Fibroblast of lung (primary cell): ENCODE measurements at regions not wholly inside any gene's neighbourhood (a gene's known extent, or its start where the extent isn't known, plus 50 kb on each side); places are given as distances from the start of the nearest gene placed in this dataset.

Experiments used
- DNase-seq, 2 donors: peaks; one replicate each; pipeline versions ENCODE4 v3.0.0 to v3.0.0-alpha.2; 2010; ENCODE audit warnings: low read depth in 2 of 2
- H2AFZ ChIP-seq: 2 replicates; pipeline ENCODE4 v1.5.1; 2012; ENCODE audit warnings: low read length, control low read depth, inconsistent platforms
- H3K27ac ChIP-seq: 2 replicates; pipeline ENCODE4 v1.5.1; 2011; ENCODE audit warnings: low read length, control low read depth; ENCODE audit not compliant: insufficient read depth
- H3K27me3 ChIP-seq: 2 replicates; pipeline ENCODE4 v1.5.1; 2011; ENCODE audit warnings: mild to moderate bottlenecking, low read length; ENCODE audit not compliant: control insufficient read depth, insufficient read depth
- H3K36me3 ChIP-seq: 2 replicates; pipeline ENCODE4 v1.5.1; 2011; ENCODE audit warnings: low read length; ENCODE audit not compliant: control insufficient read depth, insufficient read depth
- H3K4me1 ChIP-seq: 2 replicates; pipeline ENCODE4 v1.5.1; 2011; ENCODE audit warnings: low read length; ENCODE audit not compliant: control insufficient read depth, insufficient read depth; ENCODE audit errors: extremely low read depth
- H3K4me2 ChIP-seq: 2 replicates; pipeline ENCODE4 v1.5.1; 2011; ENCODE audit warnings: low read length, control low read depth; ENCODE audit not compliant: insufficient read depth; ENCODE audit errors: extremely low read depth
- H3K4me3 ChIP-seq, 4 experiments: fragments of 200-600 bp in 1 of 4; sonication (generic) in 1 of 4; replicated peaks in 1 of 4; 2 replicates each; pipeline ENCODE4 v1.5.1; 2011 to 2016; ENCODE audit warnings: low read length in 4 of 4, low read depth in 3 of 4, mild to moderate bottlenecking in 3 of 4, control low read depth in 2 of 4, inconsistent platforms in 1 of 4, mixed read lengths in 1 of 4; ENCODE audit not compliant: insufficient read depth in 1 of 4; ENCODE audit errors: control extremely low read depth in 1 of 4
- H3K79me2 ChIP-seq: 2 replicates; pipeline ENCODE4 v1.5.1; 2012; ENCODE audit warnings: mild to moderate bottlenecking, low read length, inconsistent platforms; ENCODE audit not compliant: control insufficient read depth, insufficient read depth
- H3K9ac ChIP-seq: 2 replicates; pipeline ENCODE4 v1.5.1; 2011; ENCODE audit warnings: mild to moderate bottlenecking, low read length, control low read depth; ENCODE audit not compliant: insufficient read depth
- H3K9me3 ChIP-seq: 2 replicates; pipeline ENCODE4 v1.5.1; 2012; ENCODE audit warnings: low read depth, low read length; ENCODE audit not compliant: control insufficient read depth, insufficient read depth
- H4K20me1 ChIP-seq: 2 replicates; pipeline ENCODE4 v1.5.1; 2011; ENCODE audit warnings: low read length; ENCODE audit not compliant: control insufficient read depth, insufficient read depth; ENCODE audit errors: extremely low read depth
- EZH2 ChIP-seq: IDR thresholded peaks from 2 replicates; pipeline ENCODE4 v1.5.1; 2012; ENCODE audit warnings: low read length, control low read depth, mild to moderate bottlenecking; ENCODE audit errors: missing control alignments
- TF ChIP-seq, protein P1 (sequence below), 2 donors: IDR thresholded peaks in 1 of 2; conservative IDR thresholded peaks in 1 of 2; 1 replicate in 1 of 2; 2 replicates in 1 of 2; pipeline ENCODE4 v1.5.1; 2011 to 2012; ENCODE audit warnings: low read length in 2 of 2, control low read depth in 1 of 2, inconsistent platforms in 1 of 2, low read depth in 1 of 2, mild to moderate bottlenecking in 1 of 2

- no peak for DNase-seq
- Histone ChIP-seq H3K36me3 (no peaks in the 10 kb centered on the region), H3K27ac (no peak overlapping the region), H3K9me3 (no peaks in the 10 kb centered on the region), H3K4me3 (no peak overlapping the region), H3K79me2 (no peaks in the 10 kb centered on the region), H3K27me3 (no peaks in the 10 kb centered on the region), H4K20me1 (no peaks in the 10 kb centered on the region), H2AFZ (no peak overlapping the region), H3K9ac (no peak overlapping the region), H3K4me2 (no peak overlapping the region), H3K4me1 (peaks cover 4% of the 10 kb centered on the region)
- TF ChIP-seq, protein P1, sequence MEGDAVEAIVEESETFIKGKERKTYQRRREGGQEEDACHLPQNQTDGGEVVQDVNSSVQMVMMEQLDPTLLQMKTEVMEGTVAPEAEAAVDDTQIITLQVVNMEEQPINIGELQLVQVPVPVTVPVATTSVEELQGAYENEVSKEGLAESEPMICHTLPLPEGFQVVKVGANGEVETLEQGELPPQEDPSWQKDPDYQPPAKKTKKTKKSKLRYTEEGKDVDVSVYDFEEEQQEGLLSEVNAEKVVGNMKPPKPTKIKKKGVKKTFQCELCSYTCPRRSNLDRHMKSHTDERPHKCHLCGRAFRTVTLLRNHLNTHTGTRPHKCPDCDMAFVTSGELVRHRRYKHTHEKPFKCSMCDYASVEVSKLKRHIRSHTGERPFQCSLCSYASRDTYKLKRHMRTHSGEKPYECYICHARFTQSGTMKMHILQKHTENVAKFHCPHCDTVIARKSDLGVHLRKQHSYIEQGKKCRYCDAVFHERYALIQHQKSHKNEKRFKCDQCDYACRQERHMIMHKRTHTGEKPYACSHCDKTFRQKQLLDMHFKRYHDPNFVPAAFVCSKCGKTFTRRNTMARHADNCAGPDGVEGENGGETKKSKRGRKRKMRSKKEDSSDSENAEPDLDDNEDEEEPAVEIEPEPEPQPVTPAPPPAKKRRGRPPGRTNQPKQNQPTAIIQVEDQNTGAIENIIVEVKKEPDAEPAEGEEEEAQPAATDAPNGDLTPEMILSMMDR (conservative IDR thresholded peaks at IDR 0.05 in 1 of 2, IDR thresholded peaks at IDR 0.05 in 1 of 2; ENCODE audit: low read depth in 1 of 2, low read length in 2 of 2) = no peak
- no peak for TF ChIP-seq EZH2
Observed at GRCh38 chr20:50368386-50368785, 141.8 kb upstream of the PTPN1 start.

DNA sequence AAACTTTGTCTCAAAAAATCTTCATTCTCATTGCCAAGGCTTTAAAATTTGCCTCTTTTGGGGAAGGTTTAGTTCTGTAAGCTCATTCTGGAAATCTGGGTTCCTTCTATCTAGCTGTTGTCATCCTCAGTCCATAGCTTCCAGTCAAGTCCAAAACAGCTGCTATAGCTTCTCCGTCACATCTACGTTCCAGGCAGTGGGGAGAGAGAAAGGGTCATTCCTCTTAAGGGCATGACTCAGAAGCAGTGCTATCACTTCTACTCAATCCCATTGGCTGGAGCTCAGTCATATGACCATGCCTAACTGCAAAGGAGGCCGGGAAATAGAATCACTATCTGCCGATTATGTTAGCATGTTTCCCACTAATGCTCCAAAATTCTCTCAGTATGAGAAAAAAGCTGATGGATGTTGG is 141.4 kb upstream of the PTPN1 start:
- DNase-seq = peak; percentile 70 to 89
- no peaks in the 10 kb centered on the region for H3K9me3 ChIP-seq
- H3K4me3 ChIP-seq = no peak overlapping the region
- H3K9ac ChIP-seq = no peak overlapping the region
- no peaks in the 10 kb centered on the region for H3K27me3 ChIP-seq
- peaks cover 4% of the 10 kb centered on the region for H3K4me1 ChIP-seq
- H2AFZ ChIP-seq = no peak overlapping the region
- no peaks in the 10 kb centered on the region for H4K20me1 ChIP-seq
- no peaks in the 10 kb centered on the region for H3K36me3 ChIP-seq
- TF ChIP-seq, protein P1 (conservative IDR thresholded peaks at IDR 0.05 in 1 of 2, IDR thresholded peaks at IDR 0.05 in 1 of 2; ENCODE audit: low read depth in 1 of 2, low read length in 2 of 2) = no peak
- no peak for TF ChIP-seq EZH2
- no peak overlapping the region for H3K27ac ChIP-seq
- H3K79me2 ChIP-seq = no peaks in the 10 kb centered on the region
- no peak overlapping the region for H3K4me2 ChIP-seq

DNA sequence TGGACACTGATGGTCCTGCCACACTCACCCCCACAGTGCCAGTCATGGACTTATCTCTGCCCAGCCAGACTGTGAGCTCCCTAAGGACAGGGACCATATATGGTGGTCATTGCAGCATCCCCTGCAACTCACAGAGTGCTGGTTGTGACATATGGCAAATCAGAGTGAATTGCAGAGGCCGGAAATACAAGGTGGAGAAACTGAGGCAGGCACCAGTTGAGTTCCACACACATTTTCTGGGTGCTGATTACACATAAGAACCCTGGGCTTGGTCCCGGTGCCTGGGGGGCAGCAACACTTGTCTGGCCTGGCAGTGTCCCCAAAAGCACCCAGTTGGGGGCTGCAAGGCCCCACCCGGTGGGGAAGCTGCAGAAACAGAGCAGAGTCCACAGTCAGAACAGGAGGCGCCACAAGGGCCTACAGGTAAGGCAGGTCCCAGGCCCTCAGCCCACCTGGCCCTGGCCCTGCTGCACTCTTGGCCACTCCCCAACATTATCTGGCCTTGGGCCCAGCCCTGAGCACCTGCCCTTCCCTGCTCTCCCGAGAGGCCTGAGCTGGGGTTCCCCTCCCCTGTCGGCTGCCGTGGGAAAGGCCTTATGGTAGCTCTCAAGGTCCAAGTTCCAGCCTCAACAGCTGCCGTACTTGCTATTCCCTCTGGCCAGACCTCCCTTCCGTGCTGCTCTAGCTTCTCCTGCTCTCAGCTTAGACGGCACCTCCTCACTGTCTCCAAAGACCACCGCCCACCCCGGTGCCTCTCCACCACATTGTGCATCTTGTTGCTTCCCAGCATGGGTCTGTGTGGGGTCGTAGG is 140.8 kb upstream of the PTPN1 start:
- no peak for DNase-seq
- H3K36me3 ChIP-seq = no peaks in the 10 kb centered on the region
- H3K27me3 ChIP-seq = no peaks in the 10 kb centered on the region
- no peak overlapping the region for H3K27ac ChIP-seq
- no peak overlapping the region for H3K4me2 ChIP-seq
- H3K9ac ChIP-seq = no peak overlapping the region
- no peak overlapping the region for H2AFZ ChIP-seq
- H4K20me1 ChIP-seq = no peaks in the 10 kb centered on the region
- no peak overlapping the region for H3K4me3 ChIP-seq
- no peaks in the 10 kb centered on the region for H3K9me3 ChIP-seq
- H3K79me2 ChIP-seq = no peaks in the 10 kb centered on the region
- peaks cover 4% of the 10 kb centered on the region for H3K4me1 ChIP-seq
- TF ChIP-seq, protein P1 (conservative IDR thresholded peaks at IDR 0.05 in 1 of 2, IDR thresholded peaks at IDR 0.05 in 1 of 2; ENCODE audit: low read depth in 1 of 2, low read length in 2 of 2) = no peak
- no peak for TF ChIP-seq EZH2
